Caco-2 (cell line): ENCODE measurements at regions not wholly inside any gene's neighbourhood (a gene's known extent, or its start where the extent isn't known, plus 50 kb on each side); places are given as distances from the start of the nearest gene placed in this dataset.

Experiments
- BruUV-seq: library from RNA; stranded (reverse); fragments of 400-500 nt; replicated peaks from 2 replicates; lab custom pipeline; 2021; lab: Mats Ljungman, UMichigan
- CTCF ChIA-PET: fragments of 300-600 bp; sonication (Branson Sonifier 250); formaldehyde crosslinking; loops from one replicate; lab custom pipeline; 2022; ENCODE audit warnings: antibody characterized with exemption; lab: Charles Lee
- POLR2A ChIA-PET: fragments of 300-600 bp; sonication (Branson Sonifier 250); formaldehyde crosslinking; loops from one replicate; lab custom pipeline; 2022; ENCODE audit warnings: antibody characterized with exemption; lab: Charles Lee
- DNase-seq, 2 experiments: peaks; one replicate each; pipeline versions ENCODE4 v3.0.0 to v3.0.0-alpha.2; 2020 to 2022
- H3K27me3 ChIP-seq: replicated peaks from 2 replicates; pipeline ENCODE4 v1.6.0; 2011; ENCODE audit warnings: low read length; ENCODE audit not compliant: control insufficient read depth, insufficient read depth
- H3K36me3 ChIP-seq: 2 replicates; pipeline ENCODE4 v1.5.1; 2011; ENCODE audit warnings: low read length; ENCODE audit not compliant: control insufficient read depth, insufficient read depth
- H3K4me1 ChIP-seq: fragments of 250-450 bp; sonication (Bioruptor Pico); 2 replicates; pipeline ENCODE4 v1.5.1; 2020; ENCODE audit warnings: mild to moderate bottlenecking
- H3K4me3 ChIP-seq: 2 replicates; pipeline ENCODE4 v1.5.1; 2011; ENCODE audit warnings: low read depth, mild to moderate bottlenecking, control low read depth, low read length
- H3K9me3 ChIP-seq: fragments of 250-450 bp; sonication (Bioruptor Pico); 2 replicates; pipeline ENCODE4 v1.5.1; 2020; ENCODE audit warnings: mild to moderate bottlenecking, moderate library complexity
- H3K27ac Mint-ChIP-seq: one replicate; pipeline ENCODE4 v1.8.0; 2022; ENCODE audit warnings: mixed read lengths; ENCODE audit not compliant: unreplicated experiment
- H3K27me3 Mint-ChIP-seq: one replicate; pipeline ENCODE4 v1.8.0; 2022; ENCODE audit warnings: mixed read lengths; ENCODE audit not compliant: insufficient read depth, unreplicated experiment
- H3K36me3 Mint-ChIP-seq: one replicate; pipeline ENCODE4 v1.8.0; 2022; ENCODE audit warnings: mild to moderate bottlenecking, mixed read lengths; ENCODE audit not compliant: insufficient read depth, unreplicated experiment
- H3K4me1 Mint-ChIP-seq: one replicate; pipeline ENCODE4 v1.8.0; 2022; ENCODE audit warnings: low read depth, mixed read lengths; ENCODE audit not compliant: unreplicated experiment
- H3K4me3 Mint-ChIP-seq: one replicate; pipeline ENCODE4 v1.8.0; 2022; ENCODE audit warnings: mild to moderate bottlenecking, moderate library complexity, mixed read lengths; ENCODE audit not compliant: unreplicated experiment
- H3K9me3 Mint-ChIP-seq: one replicate; pipeline ENCODE4 v1.8.0; 2022; ENCODE audit warnings: mixed read lengths; ENCODE audit not compliant: unreplicated experiment
- CTCF ChIP-seq, 2 experiments: fragments of 200-600 bp in 1 of 2; IDR thresholded peaks; 1 replicate in 1 of 2; 2 replicates in 1 of 2; pipeline versions ENCODE4 v1.5.1 to v1.8.0; 2011 to 2022; ENCODE audit warnings: antibody characterized with exemption in 1 of 2, control low read depth in 1 of 2, inconsistent platforms in 1 of 2, low read depth in 1 of 2, low read length in 1 of 2, mild to moderate bottlenecking in 1 of 2, moderate library complexity in 1 of 2; ENCODE audit not compliant: insufficient read depth in 1 of 2, severe bottlenecking in 1 of 2, unreplicated experiment in 1 of 2
- intact Hi-C: fragments of 100-400 bp; cut with micrococcal nuclease; formaldehyde crosslinking; loops from one replicate; pipeline ENCODE4 v1.10.0; 2022; ENCODE audit not compliant: unreplicated experiment

- no peak overlapping the region for H3K4me3 ChIP-seq
- ChIA-PET CTCF (no interaction called here), POLR2A (no interaction called here)
- Mint-ChIP-seq H3K4me1 (no peaks in the 10 kb centered on the region), H3K36me3 (no peaks in the 10 kb centered on the region), H3K4me3 (no peak overlapping the region), H3K27me3 (peaks cover 4% of the 10 kb centered on the region), H3K9me3 (no peaks in the 10 kb centered on the region), H3K27ac (no peak overlapping the region)
- no peaks in the 10 kb centered on the region for H3K27me3 ChIP-seq
- intact Hi-C loops: no loop called here
- no peak for DNase-seq
- no peaks in the 10 kb centered on the region for H3K36me3 ChIP-seq
- H3K9me3 ChIP-seq: no peaks in the 10 kb centered on the region
- TF ChIP-seq CTCF (IDR thresholded peaks at IDR 0.05; ENCODE audit: insufficient read depth in 1 of 2, low read depth in 1 of 2, low read length in 1 of 2, severe bottlenecking in 1 of 2, unreplicated experiment in 1 of 2): no peak
- no peaks in the 10 kb centered on the region for H3K4me1 ChIP-seq
- BruUV-seq: no TSS peak
Observed at GRCh38 chr18:7436166-7436565, 130.9 kb upstream of the PTPRM start.

DNA sequence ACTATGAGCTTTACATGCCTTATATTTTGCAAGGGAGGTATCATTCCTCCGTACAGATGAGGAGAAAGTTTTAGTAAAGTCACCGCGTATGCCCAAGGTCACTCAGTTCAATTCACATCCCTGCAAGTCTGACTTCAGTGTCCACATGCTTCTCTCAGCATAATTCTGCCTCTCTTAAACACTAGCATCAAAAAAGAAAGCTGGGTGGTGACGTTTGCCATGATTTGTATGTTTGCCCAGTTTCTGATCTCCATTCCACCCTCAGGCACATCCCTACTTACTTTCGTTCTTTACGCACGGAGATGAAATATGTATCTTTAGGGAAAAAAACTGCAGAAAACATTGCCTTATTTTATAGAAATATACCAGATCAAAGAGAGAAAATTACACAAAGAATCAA is 129.2 kb upstream of the PTPRM start:
- no peaks in the 10 kb centered on the region for H3K9me3 Mint-ChIP-seq
- TF ChIP-seq CTCF (IDR thresholded peaks at IDR 0.05; ENCODE audit: insufficient read depth in 1 of 2, low read depth in 1 of 2, low read length in 1 of 2, severe bottlenecking in 1 of 2, unreplicated experiment in 1 of 2): no peak
- DNase-seq: no peak
- no peak overlapping the region for H3K4me3 Mint-ChIP-seq
- no peaks in the 10 kb centered on the region for H3K36me3 Mint-ChIP-seq
- intact Hi-C loops: no loop called here
- CTCF ChIA-PET: no interaction called here
- Histone ChIP-seq H3K27me3 (no peaks in the 10 kb centered on the region), H3K9me3 (no peaks in the 10 kb centered on the region), H3K4me3 (no peak overlapping the region), H3K4me1 (no peaks in the 10 kb centered on the region), H3K36me3 (no peaks in the 10 kb centered on the region)
- POLR2A ChIA-PET: interaction anchor here (0.6 kb wide), 1 partner anchor 171 kb away, joined by 3 read pairs; no protein-coding TSS in a partner anchor
- no peaks in the 10 kb centered on the region for H3K4me1 Mint-ChIP-seq
- H3K27ac Mint-ChIP-seq: no peak overlapping the region
- peaks cover 4% of the 10 kb centered on the region for H3K27me3 Mint-ChIP-seq
- no TSS peak for BruUV-seq

DNA sequence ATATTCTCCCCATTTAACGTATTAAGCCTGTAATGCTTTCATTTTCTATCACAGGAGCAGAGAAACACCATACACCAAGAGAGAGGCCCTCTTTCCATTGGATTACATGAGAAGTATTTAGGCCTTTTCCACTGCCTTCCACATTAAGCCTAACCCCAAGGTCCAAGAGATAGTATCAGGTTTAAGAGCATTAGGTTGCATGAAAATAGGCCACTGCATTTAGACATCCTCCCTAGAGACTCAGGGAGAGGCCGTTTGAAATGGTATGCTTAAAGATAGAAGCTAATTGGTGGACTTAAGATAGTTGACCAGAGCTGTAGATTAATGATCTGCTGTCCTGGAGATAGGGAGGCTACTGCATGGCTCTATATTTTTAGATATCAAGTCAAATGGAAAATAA is 128.5 kb upstream of the PTPRM start:
- Mint-ChIP-seq H3K4me3 (no peak overlapping the region), H3K36me3 (no peaks in the 10 kb centered on the region), H3K9me3 (no peaks in the 10 kb centered on the region), H3K27ac (no peak overlapping the region), H3K4me1 (no peaks in the 10 kb centered on the region), H3K27me3 (no peaks in the 10 kb centered on the region)
- Histone ChIP-seq H3K4me1 (no peaks in the 10 kb centered on the region), H3K4me3 (no peak overlapping the region), H3K27me3 (no peaks in the 10 kb centered on the region), H3K36me3 (no peaks in the 10 kb centered on the region), H3K9me3 (no peaks in the 10 kb centered on the region)
- no peak for TF ChIP-seq CTCF (IDR thresholded peaks at IDR 0.05; ENCODE audit: insufficient read depth in 1 of 2, low read depth in 1 of 2, low read length in 1 of 2, severe bottlenecking in 1 of 2, unreplicated experiment in 1 of 2)
- no TSS peak for BruUV-seq
- DNase-seq: no peak
- ChIA-PET CTCF (no interaction called here), POLR2A (no interaction called here)
- intact Hi-C loops: no loop called here
